Neural cell (in vitro differentiated cells): ENCODE measurements at regions not wholly inside any gene's neighbourhood (a gene's known extent, or its start where the extent isn't known, plus 50 kb on each side); places are given as distances from the start of the nearest gene placed in this dataset.

Experiments
- TAF1 ChIP-seq: IDR thresholded peaks from 2 replicates; pipeline ENCODE4 v1.6.1; 2012; ENCODE audit warnings: low read depth
- TF ChIP-seq, protein P1 (sequence below): fragments of 450-650 bp; IDR thresholded peaks from 2 replicates; pipeline ENCODE4 v1.5.1; 2014; ENCODE audit warnings: antibody characterized with exemption, mild to moderate bottlenecking, moderate library complexity; ENCODE audit not compliant: poor library complexity, severe bottlenecking
- TF ChIP-seq, protein P2 (sequence below): IDR thresholded peaks from 2 replicates; pipeline ENCODE4 v1.6.1; 2012; ENCODE audit warnings: borderline replicate concordance

DNA sequence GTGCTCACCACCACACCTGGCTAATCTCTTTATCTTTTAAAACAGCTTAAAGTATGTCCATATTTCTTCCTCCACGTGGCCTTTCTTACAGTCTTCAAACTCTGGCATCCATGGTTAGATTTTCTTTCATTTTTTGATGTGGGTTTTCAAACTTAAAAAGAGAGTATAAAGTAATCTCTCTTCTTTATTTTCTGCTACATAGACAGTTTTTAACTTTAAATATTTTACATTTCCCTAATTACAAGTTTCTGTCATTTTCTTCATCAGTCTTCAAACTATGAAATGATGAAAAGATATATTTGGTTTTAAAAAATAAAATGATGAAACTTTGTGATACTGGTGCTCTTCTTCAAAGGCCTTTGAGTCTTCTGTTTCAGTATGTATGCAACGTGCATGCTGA lies 143.5 kb upstream of the ESRRG start:
- TF ChIP-seq, protein P1, sequence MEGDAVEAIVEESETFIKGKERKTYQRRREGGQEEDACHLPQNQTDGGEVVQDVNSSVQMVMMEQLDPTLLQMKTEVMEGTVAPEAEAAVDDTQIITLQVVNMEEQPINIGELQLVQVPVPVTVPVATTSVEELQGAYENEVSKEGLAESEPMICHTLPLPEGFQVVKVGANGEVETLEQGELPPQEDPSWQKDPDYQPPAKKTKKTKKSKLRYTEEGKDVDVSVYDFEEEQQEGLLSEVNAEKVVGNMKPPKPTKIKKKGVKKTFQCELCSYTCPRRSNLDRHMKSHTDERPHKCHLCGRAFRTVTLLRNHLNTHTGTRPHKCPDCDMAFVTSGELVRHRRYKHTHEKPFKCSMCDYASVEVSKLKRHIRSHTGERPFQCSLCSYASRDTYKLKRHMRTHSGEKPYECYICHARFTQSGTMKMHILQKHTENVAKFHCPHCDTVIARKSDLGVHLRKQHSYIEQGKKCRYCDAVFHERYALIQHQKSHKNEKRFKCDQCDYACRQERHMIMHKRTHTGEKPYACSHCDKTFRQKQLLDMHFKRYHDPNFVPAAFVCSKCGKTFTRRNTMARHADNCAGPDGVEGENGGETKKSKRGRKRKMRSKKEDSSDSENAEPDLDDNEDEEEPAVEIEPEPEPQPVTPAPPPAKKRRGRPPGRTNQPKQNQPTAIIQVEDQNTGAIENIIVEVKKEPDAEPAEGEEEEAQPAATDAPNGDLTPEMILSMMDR = no peak
- no peak for TF ChIP-seq TAF1
- TF ChIP-seq, protein P2, sequence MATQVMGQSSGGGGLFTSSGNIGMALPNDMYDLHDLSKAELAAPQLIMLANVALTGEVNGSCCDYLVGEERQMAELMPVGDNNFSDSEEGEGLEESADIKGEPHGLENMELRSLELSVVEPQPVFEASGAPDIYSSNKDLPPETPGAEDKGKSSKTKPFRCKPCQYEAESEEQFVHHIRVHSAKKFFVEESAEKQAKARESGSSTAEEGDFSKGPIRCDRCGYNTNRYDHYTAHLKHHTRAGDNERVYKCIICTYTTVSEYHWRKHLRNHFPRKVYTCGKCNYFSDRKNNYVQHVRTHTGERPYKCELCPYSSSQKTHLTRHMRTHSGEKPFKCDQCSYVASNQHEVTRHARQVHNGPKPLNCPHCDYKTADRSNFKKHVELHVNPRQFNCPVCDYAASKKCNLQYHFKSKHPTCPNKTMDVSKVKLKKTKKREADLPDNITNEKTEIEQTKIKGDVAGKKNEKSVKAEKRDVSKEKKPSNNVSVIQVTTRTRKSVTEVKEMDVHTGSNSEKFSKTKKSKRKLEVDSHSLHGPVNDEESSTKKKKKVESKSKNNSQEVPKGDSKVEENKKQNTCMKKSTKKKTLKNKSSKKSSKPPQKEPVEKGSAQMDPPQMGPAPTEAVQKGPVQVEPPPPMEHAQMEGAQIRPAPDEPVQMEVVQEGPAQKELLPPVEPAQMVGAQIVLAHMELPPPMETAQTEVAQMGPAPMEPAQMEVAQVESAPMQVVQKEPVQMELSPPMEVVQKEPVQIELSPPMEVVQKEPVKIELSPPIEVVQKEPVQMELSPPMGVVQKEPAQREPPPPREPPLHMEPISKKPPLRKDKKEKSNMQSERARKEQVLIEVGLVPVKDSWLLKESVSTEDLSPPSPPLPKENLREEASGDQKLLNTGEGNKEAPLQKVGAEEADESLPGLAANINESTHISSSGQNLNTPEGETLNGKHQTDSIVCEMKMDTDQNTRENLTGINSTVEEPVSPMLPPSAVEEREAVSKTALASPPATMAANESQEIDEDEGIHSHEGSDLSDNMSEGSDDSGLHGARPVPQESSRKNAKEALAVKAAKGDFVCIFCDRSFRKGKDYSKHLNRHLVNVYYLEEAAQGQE = no peak
